Neural cell (in vitro differentiated cells): ENCODE measurements at regions not wholly inside any gene's neighbourhood (a gene's known extent, or its start where the extent isn't known, plus 50 kb on each side); places are given as distances from the start of the nearest gene placed in this dataset.

ENCODE experiments used
- H2AFZ ChIP-seq: fragments of 200-600, 300-800 bp; sonication (generic), shearing (Covaris generic); 2 replicates; pipeline ENCODE4 v1.6.0; 2014; ENCODE audit warnings: low read depth, mild to moderate bottlenecking, antibody characterized with exemption, low read length, moderate library complexity
- H3F3A ChIP-seq: fragments of 200-600 bp; shearing (Covaris generic); 2 replicates; pipeline ENCODE4 v1.6.1; 2016; ENCODE audit warnings: mild to moderate bottlenecking, moderate library complexity, mixed read lengths, antibody characterized with exemption, low read length; ENCODE audit not compliant: insufficient read depth, poor library complexity, severe bottlenecking
- H3K27ac ChIP-seq: fragments of 200-600, 300-800 bp; sonication (generic), shearing (Covaris generic); 2 replicates; pipeline ENCODE4 v1.5.1; 2014; ENCODE audit warnings: mild to moderate bottlenecking, low read length, moderate library complexity
- H3K27me3 ChIP-seq: fragments of 300-800, 200-600 bp; sonication (generic), shearing (Covaris generic); 2 replicates; pipeline ENCODE4 v1.6.0; 2014; ENCODE audit warnings: mild to moderate bottlenecking, low read depth, low read length, moderate library complexity; ENCODE audit not compliant: insufficient read depth
- H3K36me3 ChIP-seq: fragments of 300-800, 200-600 bp; sonication (generic), shearing (Covaris generic); 2 replicates; pipeline ENCODE4 v1.5.1; 2014; ENCODE audit warnings: mild to moderate bottlenecking, antibody characterized with exemption, low read length, moderate library complexity; ENCODE audit not compliant: insufficient read depth
- H3K4me2 ChIP-seq: fragments of 300-800, 200-600 bp; sonication (generic), shearing (Covaris generic); 2 replicates; pipeline ENCODE4 v1.6.0; 2014; ENCODE audit warnings: mild to moderate bottlenecking, low read length
- H3K4me3 ChIP-seq: fragments of 300-800, 200-600 bp; sonication (generic), shearing (Covaris generic); 2 replicates; pipeline ENCODE4 v1.5.1; 2014; ENCODE audit warnings: mild to moderate bottlenecking, low read length, moderate library complexity
- H3K79me2 ChIP-seq: fragments of 200-600 bp; shearing (Covaris generic); replicated peaks from 2 replicates; pipeline ENCODE4 v1.6.0; 2014; ENCODE audit warnings: mild to moderate bottlenecking, low read length, moderate library complexity; ENCODE audit not compliant: insufficient read depth
- H3K9ac ChIP-seq: fragments of 300-800, 200-600 bp; sonication (generic), shearing (Covaris generic); 2 replicates; pipeline ENCODE4 v1.6.1; 2016; ENCODE audit warnings: mild to moderate bottlenecking, low read length, mixed read lengths
- H3K9me2 ChIP-seq: fragments of 200-600 bp; shearing (Covaris generic); 2 replicates; pipeline ENCODE4 v1.6.1; 2016; ENCODE audit warnings: mild to moderate bottlenecking, low read length, mixed read lengths; ENCODE audit not compliant: insufficient read depth
- H3K9me3 ChIP-seq: fragments of 200-600, 300-800 bp; sonication (generic), shearing (Covaris generic); 2 replicates; pipeline ENCODE4 v1.6.1; 2016; ENCODE audit warnings: mild to moderate bottlenecking, mixed run types, low read length, moderate library complexity, mixed read lengths
- H4K20me1 ChIP-seq: fragments of 200-600 bp; shearing (Covaris generic); 2 replicates; pipeline ENCODE4 v1.6.1; 2016; ENCODE audit warnings: mild to moderate bottlenecking, mixed run types; ENCODE audit not compliant: insufficient read depth
- EP300 ChIP-seq: fragments of 450-650 bp; conservative IDR thresholded peaks from 2 replicates; pipeline ENCODE4 v1.6.1; 2014; ENCODE audit warnings: antibody characterized with exemption, mild to moderate bottlenecking, moderate library complexity; ENCODE audit not compliant: poor library complexity, severe bottlenecking
- EZH2 ChIP-seq: fragments of 200-600, 300-800 bp; shearing (Covaris generic), sonication (generic); IDR thresholded peaks from 2 replicates; pipeline ENCODE4 v1.6.1; 2014; ENCODE audit warnings: antibody characterized with exemption, low read length, borderline replicate concordance, mild to moderate bottlenecking; ENCODE audit not compliant: insufficient read depth, poor library complexity, severe bottlenecking
- MXI1 ChIP-seq: fragments of 450-650 bp; conservative IDR thresholded peaks from 2 replicates; pipeline ENCODE4 v1.6.1; 2014; ENCODE audit warnings: antibody characterized with exemption, mild to moderate bottlenecking; ENCODE audit not compliant: poor library complexity, severe bottlenecking
- POLR2AphosphoS5 ChIP-seq: IDR thresholded peaks from 2 replicates; pipeline ENCODE4 v1.6.1; 2012
- RAD21 ChIP-seq: fragments of 450-650 bp; conservative IDR thresholded peaks from 2 replicates; pipeline ENCODE4 v1.6.1; 2014; ENCODE audit warnings: antibody characterized with exemption, mild to moderate bottlenecking, moderate library complexity
- SMC3 ChIP-seq: fragments of 450-650 bp; conservative IDR thresholded peaks from 2 replicates; pipeline ENCODE4 v1.6.1; 2014; ENCODE audit warnings: antibody characterized with exemption, mild to moderate bottlenecking, moderate library complexity; ENCODE audit not compliant: poor library complexity
- TAF1 ChIP-seq: IDR thresholded peaks from 2 replicates; pipeline ENCODE4 v1.6.1; 2012; ENCODE audit warnings: low read depth
- TF ChIP-seq, protein P1 (sequence below): IDR thresholded peaks from 2 replicates; pipeline ENCODE4 v1.6.1; 2012; ENCODE audit warnings: borderline replicate concordance
- TF ChIP-seq, protein P2 (sequence below): fragments of 450-650 bp; IDR thresholded peaks from 2 replicates; pipeline ENCODE4 v1.5.1; 2014; ENCODE audit warnings: antibody characterized with exemption, mild to moderate bottlenecking, moderate library complexity; ENCODE audit not compliant: poor library complexity, severe bottlenecking

DNA sequence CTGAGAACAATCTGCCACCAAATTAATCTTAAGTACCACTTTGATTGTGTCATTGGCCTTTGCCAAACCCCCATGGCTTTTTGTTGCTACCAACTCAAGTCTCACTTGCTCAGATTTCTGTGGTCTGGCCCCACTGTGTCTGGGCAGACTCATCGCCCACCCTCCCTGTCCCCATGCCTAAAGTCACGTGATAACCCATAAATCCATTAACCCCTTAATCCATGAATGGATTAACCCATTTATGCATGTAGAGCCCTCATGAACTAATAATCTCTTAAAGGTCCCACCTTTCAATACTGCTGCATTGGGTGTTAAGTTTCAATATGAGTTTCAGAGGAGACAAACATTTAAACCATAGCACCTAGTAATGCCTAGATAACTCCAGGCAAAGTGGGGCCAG lies 78.5 kb upstream of the BLTP1 start:
- Histone ChIP-seq H2AFZ (no peak overlapping the region), H3K4me3 (no peak overlapping the region), H3K9me2 (no peaks in the 10 kb centered on the region), H3K36me3 (no peaks in the 10 kb centered on the region), H3K4me2 (no peak overlapping the region), H3K9me3 (no peaks in the 10 kb centered on the region), H3K9ac (no peak overlapping the region), H3F3A (no peaks in the 10 kb centered on the region), H3K27me3 (no peaks in the 10 kb centered on the region), H3K27ac (no peak overlapping the region), H3K79me2 (no peaks in the 10 kb centered on the region), H4K20me1 (no peaks in the 10 kb centered on the region)
- TF ChIP-seq SMC3 (no peak), EP300 (no peak)

DNA sequence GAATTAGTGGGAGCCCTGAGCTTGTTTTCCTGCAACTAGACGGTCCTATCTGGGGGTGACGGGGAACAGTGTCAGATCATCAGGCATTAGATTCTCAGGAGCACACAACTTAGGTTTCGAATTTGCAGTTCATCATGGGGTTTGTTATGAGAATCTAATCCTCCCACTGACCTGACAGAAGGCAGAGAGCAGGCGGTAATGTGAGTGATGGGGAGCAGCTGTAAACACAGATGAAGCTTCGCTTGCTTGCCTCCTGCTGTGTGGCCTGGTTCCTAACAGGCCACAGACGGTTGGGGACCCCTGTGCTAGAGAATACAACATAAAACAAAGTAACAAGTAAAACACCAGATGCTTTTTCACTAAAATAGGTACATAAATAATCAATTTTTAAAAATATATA lies 86.2 kb upstream of the BLTP1 start:
- no peaks in the 10 kb centered on the region for H3K27me3 ChIP-seq

More for the DNA sequence above, 86.2 kb upstream of the BLTP1 start:
- Histone ChIP-seq H3K9me3 (no peaks in the 10 kb centered on the region), H3K4me3 (no peak overlapping the region), H3K36me3 (no peaks in the 10 kb centered on the region), H3K9me2 (no peaks in the 10 kb centered on the region), H3K79me2 (no peaks in the 10 kb centered on the region), H4K20me1 (no peaks in the 10 kb centered on the region), H3K4me2 (no peak overlapping the region), H3K9ac (no peak overlapping the region), H2AFZ (no peak overlapping the region), H3F3A (no peaks in the 10 kb centered on the region), H3K27ac (no peak overlapping the region)
- TF ChIP-seq, protein P1, sequence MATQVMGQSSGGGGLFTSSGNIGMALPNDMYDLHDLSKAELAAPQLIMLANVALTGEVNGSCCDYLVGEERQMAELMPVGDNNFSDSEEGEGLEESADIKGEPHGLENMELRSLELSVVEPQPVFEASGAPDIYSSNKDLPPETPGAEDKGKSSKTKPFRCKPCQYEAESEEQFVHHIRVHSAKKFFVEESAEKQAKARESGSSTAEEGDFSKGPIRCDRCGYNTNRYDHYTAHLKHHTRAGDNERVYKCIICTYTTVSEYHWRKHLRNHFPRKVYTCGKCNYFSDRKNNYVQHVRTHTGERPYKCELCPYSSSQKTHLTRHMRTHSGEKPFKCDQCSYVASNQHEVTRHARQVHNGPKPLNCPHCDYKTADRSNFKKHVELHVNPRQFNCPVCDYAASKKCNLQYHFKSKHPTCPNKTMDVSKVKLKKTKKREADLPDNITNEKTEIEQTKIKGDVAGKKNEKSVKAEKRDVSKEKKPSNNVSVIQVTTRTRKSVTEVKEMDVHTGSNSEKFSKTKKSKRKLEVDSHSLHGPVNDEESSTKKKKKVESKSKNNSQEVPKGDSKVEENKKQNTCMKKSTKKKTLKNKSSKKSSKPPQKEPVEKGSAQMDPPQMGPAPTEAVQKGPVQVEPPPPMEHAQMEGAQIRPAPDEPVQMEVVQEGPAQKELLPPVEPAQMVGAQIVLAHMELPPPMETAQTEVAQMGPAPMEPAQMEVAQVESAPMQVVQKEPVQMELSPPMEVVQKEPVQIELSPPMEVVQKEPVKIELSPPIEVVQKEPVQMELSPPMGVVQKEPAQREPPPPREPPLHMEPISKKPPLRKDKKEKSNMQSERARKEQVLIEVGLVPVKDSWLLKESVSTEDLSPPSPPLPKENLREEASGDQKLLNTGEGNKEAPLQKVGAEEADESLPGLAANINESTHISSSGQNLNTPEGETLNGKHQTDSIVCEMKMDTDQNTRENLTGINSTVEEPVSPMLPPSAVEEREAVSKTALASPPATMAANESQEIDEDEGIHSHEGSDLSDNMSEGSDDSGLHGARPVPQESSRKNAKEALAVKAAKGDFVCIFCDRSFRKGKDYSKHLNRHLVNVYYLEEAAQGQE = no peak
- TF ChIP-seq, protein P2, sequence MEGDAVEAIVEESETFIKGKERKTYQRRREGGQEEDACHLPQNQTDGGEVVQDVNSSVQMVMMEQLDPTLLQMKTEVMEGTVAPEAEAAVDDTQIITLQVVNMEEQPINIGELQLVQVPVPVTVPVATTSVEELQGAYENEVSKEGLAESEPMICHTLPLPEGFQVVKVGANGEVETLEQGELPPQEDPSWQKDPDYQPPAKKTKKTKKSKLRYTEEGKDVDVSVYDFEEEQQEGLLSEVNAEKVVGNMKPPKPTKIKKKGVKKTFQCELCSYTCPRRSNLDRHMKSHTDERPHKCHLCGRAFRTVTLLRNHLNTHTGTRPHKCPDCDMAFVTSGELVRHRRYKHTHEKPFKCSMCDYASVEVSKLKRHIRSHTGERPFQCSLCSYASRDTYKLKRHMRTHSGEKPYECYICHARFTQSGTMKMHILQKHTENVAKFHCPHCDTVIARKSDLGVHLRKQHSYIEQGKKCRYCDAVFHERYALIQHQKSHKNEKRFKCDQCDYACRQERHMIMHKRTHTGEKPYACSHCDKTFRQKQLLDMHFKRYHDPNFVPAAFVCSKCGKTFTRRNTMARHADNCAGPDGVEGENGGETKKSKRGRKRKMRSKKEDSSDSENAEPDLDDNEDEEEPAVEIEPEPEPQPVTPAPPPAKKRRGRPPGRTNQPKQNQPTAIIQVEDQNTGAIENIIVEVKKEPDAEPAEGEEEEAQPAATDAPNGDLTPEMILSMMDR = no peak
- TF ChIP-seq RAD21 = no peak
- TF ChIP-seq TAF1 = no peak
- TF ChIP-seq EZH2 = no peak
- no peak for TF ChIP-seq MXI1
- TF ChIP-seq SMC3 = no peak
- no peak for TF ChIP-seq POLR2AphosphoS5
- no peak for TF ChIP-seq EP300
